ENCODE measurements at regions not wholly inside any gene's neighbourhood (a gene's known extent, or its start where the extent isn't known, plus 50 kb on each side); places are given as distances from the start of the nearest gene placed in this dataset.
"Not testable (repeated sequence)": the region's sequence is repeated elsewhere in the genome, so short reads cannot be mapped to it uniquely, and the experiment has no call there.

DNA sequence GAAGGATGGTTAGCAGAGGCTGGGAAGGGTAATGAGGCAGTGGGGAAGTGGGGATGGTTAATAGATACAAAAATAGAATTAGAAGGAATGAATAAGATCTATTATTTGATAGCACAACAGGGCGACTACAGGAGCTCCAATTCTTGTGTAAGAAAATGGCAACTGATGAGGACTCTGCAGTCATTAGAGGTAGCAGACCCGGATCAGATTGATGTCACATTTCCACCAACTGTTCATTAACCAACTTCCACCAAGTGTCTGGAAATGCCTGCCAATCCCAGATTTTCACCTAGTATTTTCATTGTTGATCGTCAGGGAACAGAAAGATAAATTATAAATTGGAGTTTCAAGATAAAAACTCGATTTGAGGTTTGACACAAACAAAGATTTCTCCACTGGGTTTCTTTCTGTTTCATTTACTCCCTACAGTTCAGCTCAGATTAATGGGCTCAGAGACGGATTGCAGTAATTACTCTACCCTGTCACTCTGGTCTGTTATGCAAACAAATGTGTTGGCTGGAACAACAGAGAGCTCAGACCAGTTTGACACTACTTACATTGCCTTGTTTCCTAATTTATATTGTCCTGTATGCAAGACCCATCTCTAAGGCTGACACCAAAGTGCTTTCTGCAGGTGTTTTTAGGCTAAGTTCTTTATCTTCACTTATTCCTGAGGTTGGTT is 909.2 kb upstream of the PRKX start (continued):
- TF ChIP-seq USF1 (IDR thresholded peaks at IDR 0.05; ENCODE audit: borderline replicate concordance, low read depth): no peak
- TF ChIP-seq GATA2 (CRISPR knock-in tag; IDR thresholded peaks at IDR 0.05): no peak

DNA sequence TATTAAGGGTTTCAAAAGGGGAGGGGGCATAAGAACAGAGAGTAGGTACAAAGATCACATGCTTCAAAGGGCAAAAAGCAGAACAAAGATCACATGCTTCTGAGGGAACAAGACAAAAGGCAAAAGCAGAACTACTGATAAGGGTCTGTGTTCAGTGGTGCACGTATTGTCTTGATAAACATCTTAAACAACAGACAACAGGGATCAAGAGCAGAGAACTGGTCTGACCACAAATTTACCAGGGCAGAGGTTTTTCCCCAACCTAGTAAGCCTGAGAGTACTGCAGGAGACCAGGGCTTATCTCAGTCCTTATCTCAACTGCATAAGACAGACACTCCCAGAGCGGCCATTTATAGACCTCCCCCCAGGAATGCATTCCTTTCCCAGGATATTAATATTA is 900.2 kb upstream of the PRKX start:
- H3K4me3 ChIP-seq (ENCODE audit: low read depth in 2 of 2, low read length in 1 of 2); H3K27ac ChIP-seq (ENCODE audit: low read depth in 2 of 2, low read length in 1 of 2); H3K9me3 ChIP-seq; H3K9ac ChIP-seq; H3K4me2 ChIP-seq; H3K27me3 ChIP-seq (ENCODE audit: insufficient read depth); H3K9me2 ChIP-seq; H3K79me2 ChIP-seq (ENCODE audit: insufficient read depth); H3K4me1 ChIP-seq (ENCODE audit: control insufficient read depth in 1 of 2, insufficient read depth in 2 of 2, low read depth in 1 of 2, low read length in 1 of 2); DNase-seq; H3F3A ChIP-seq (replicated peaks; ENCODE audit: insufficient read depth); CTCF ChIA-PET; H2AFZ ChIP-seq (ENCODE audit: low read depth); POLR2A ChIA-PET; H4K20me1 ChIP-seq (ENCODE audit: insufficient read depth); H3K36me3 ChIP-seq (replicated peaks in 1 of 2; ENCODE audit: control insufficient read depth in 1 of 2, insufficient read depth in 2 of 2, low read length in 1 of 2): not testable (repeated sequence)
- WGBS (ENCODE audit: low lambda C conversion rate): 14% methylated on average over 2 of the region's 2 CpGs

DNA sequence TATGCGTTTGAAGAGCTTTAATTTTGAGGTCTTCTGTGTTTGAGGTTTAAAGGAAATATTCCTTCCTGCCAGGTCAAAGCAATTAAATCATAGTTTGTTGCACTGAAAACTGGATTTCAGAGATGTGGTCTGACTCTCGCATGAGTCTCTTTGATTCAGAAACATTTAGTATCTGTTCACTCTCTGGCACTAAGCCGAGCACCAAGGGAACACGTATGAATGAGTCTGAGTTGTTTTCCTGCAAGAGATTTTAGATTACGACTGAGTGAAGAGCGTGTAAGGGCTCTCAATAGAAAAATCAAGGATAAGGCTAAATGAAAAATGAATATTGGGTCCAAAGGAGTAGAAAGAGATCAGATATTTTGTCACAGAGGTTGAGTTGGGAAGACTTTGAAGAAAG is 875.4 kb upstream of the PRKX start:
- Histone ChIP-seq H2AFZ (ENCODE audit: low read depth) (no peak overlapping the region), H3F3A (replicated peaks; ENCODE audit: insufficient read depth) (no peaks in the 10 kb centered on the region)
- no peak for TF ChIP-seq RAD21 (IDR thresholded peaks at IDR 0.05; ENCODE audit: low read length)
- no peak for TF ChIP-seq FOXJ3 (CRISPR knock-in tag; IDR thresholded peaks at IDR 0.05)
- TF ChIP-seq ELF1 (IDR thresholded peaks at IDR 0.05): no peak
- TF ChIP-seq GABPA (IDR thresholded peaks at IDR 0.05; ENCODE audit: low read depth): no peak
- TF ChIP-seq TAF1 (IDR thresholded peaks at IDR 0.05; ENCODE audit: borderline replicate concordance, low read depth, low read length): no peak
- TF ChIP-seq NRF1 (IDR thresholded peaks at IDR 0.05; ENCODE audit: low read depth, low read length): no peak
- TF ChIP-seq RCOR1 (IDR thresholded peaks at IDR 0.05; ENCODE audit: low read length): no peak
- no peak for TF ChIP-seq CTCF (IDR thresholded peaks at IDR 0.05)
- TF ChIP-seq MEF2A (IDR thresholded peaks at IDR 0.05; ENCODE audit: borderline replicate concordance, low read depth): no peak
- TF ChIP-seq, protein P1, sequence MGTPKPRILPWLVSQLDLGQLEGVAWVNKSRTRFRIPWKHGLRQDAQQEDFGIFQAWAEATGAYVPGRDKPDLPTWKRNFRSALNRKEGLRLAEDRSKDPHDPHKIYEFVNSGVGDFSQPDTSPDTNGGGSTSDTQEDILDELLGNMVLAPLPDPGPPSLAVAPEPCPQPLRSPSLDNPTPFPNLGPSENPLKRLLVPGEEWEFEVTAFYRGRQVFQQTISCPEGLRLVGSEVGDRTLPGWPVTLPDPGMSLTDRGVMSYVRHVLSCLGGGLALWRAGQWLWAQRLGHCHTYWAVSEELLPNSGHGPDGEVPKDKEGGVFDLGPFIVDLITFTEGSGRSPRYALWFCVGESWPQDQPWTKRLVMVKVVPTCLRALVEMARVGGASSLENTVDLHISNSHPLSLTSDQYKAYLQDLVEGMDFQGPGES (IDR thresholded peaks at IDR 0.05; ENCODE audit: low read depth, low read length): no peak
- TF ChIP-seq EZH2phosphoT487 (IDR thresholded peaks at IDR 0.05; ENCODE audit: borderline replicate concordance, low read depth): no peak
- TF ChIP-seq FOXM1 (IDR thresholded peaks at IDR 0.05; ENCODE audit: low read depth): no peak
- TF ChIP-seq FOSL2 (IDR thresholded peaks at IDR 0.05; ENCODE audit: borderline replicate concordance, low read depth): no peak

More for the DNA sequence above, 875.4 kb upstream of the PRKX start:
- Histone ChIP-seq H4K20me1 (ENCODE audit: insufficient read depth) (no peaks in the 10 kb centered on the region), H3K27ac (ENCODE audit: low read depth in 2 of 2, low read length in 1 of 2) (no peak overlapping the region), H3K4me3 (ENCODE audit: low read depth in 2 of 2, low read length in 1 of 2) (no peak overlapping the region), H3K27me3 (ENCODE audit: insufficient read depth) (no peaks in the 10 kb centered on the region), H3K9me2 (no peaks in the 10 kb centered on the region), H3K79me2 (ENCODE audit: insufficient read depth) (no peaks in the 10 kb centered on the region), H3K4me2 (no peak overlapping the region), H3K4me1 (ENCODE audit: control insufficient read depth in 1 of 2, insufficient read depth in 2 of 2, low read depth in 1 of 2, low read length in 1 of 2) (no peaks in the 10 kb centered on the region), H3K36me3 (replicated peaks in 1 of 2; ENCODE audit: control insufficient read depth in 1 of 2, insufficient read depth in 2 of 2, low read length in 1 of 2) (no peaks in the 10 kb centered on the region), H3K9me3 (no peaks in the 10 kb centered on the region), H3K9ac (no peak overlapping the region)
- POLR2A ChIA-PET: no interaction called here
- CTCF ChIA-PET: no interaction called here
- WGBS (ENCODE audit: low lambda C conversion rate): 5% methylated on average over 6 of the region's 6 CpGs
- no peak for DNase-seq

Data from SK-N-SH (cell line).